ENCODE measurements at regions not wholly inside any gene's neighbourhood (a gene's known extent, or its start where the extent isn't known, plus 50 kb on each side); places are given as distances from the start of the nearest gene placed in this dataset.

- TF ChIP-seq TAF1 (IDR thresholded peaks at IDR 0.05; ENCODE audit: borderline replicate concordance, insufficient read depth, low read length) (no peak), POLR2AphosphoS5 (IDR thresholded peaks at IDR 0.05; ENCODE audit: low read depth, low read length) (no peak)
Observed at GRCh38 chr10:56003555-56003954, 357.5 kb downstream of the ZWINT start.

GRCh38 chr10:55989188-55989587 lies 371.9 kb downstream of the ZWINT start:
- TF ChIP-seq FOXP2 (optimal IDR thresholded peaks at IDR 0.05; ENCODE audit: borderline replicate concordance, extremely low read depth, extremely low read length, insufficient read depth) (no peak), POLR2AphosphoS5 (IDR thresholded peaks at IDR 0.05; ENCODE audit: low read depth, low read length) (no peak), REST (IDR thresholded peaks at IDR 0.05; ENCODE audit: insufficient read depth in 1 of 2, low read depth in 2 of 2, low read length in 2 of 2) (no peak), SIN3A (IDR thresholded peaks at IDR 0.05; ENCODE audit: borderline replicate concordance, insufficient read depth, low read length) (no peak), TAF1 (IDR thresholded peaks at IDR 0.05; ENCODE audit: borderline replicate concordance, insufficient read depth, low read length) (no peak)

GRCh38 chr10:55979203-55979602 lies 381.9 kb downstream of the ZWINT start:
- TF ChIP-seq REST (IDR thresholded peaks at IDR 0.05; ENCODE audit: insufficient read depth in 1 of 2, low read depth in 2 of 2, low read length in 2 of 2) (no peak), TAF1 (IDR thresholded peaks at IDR 0.05; ENCODE audit: borderline replicate concordance, insufficient read depth, low read length) (no peak)

GRCh38 chr10:55966101-55966500 lies 395.0 kb downstream of the ZWINT start:
- no peak for TF ChIP-seq REST (IDR thresholded peaks at IDR 0.05; ENCODE audit: insufficient read depth in 1 of 2, low read depth in 2 of 2, low read length in 2 of 2)
- TF ChIP-seq SIN3A (IDR thresholded peaks at IDR 0.05; ENCODE audit: borderline replicate concordance, insufficient read depth, low read length), result no peak
- TF ChIP-seq POLR2AphosphoS5 (IDR thresholded peaks at IDR 0.05; ENCODE audit: low read depth, low read length), result no peak

GRCh38 chr10:55943403-55943802 lies 417.7 kb downstream of the ZWINT start:
- TF ChIP-seq SIN3A (IDR thresholded peaks at IDR 0.05; ENCODE audit: borderline replicate concordance, insufficient read depth, low read length) (no peak), FOXP2 (optimal IDR thresholded peaks at IDR 0.05; ENCODE audit: borderline replicate concordance, extremely low read depth, extremely low read length, insufficient read depth) (no peak), POLR2AphosphoS5 (IDR thresholded peaks at IDR 0.05; ENCODE audit: low read depth, low read length) (no peak), REST (IDR thresholded peaks at IDR 0.05; ENCODE audit: insufficient read depth in 1 of 2, low read depth in 2 of 2, low read length in 2 of 2) (no peak), TAF1 (IDR thresholded peaks at IDR 0.05; ENCODE audit: borderline replicate concordance, insufficient read depth, low read length) (no peak)

- no peak for TF ChIP-seq TAF1 (IDR thresholded peaks at IDR 0.05; ENCODE audit: borderline replicate concordance, insufficient read depth, low read length)
Observed at GRCh38 chr10:55929291-55929690, 431.8 kb downstream of the ZWINT start.
